Panc1 (cell line): ENCODE measurements at regions not wholly inside any gene's neighbourhood (a gene's known extent, or its start where the extent isn't known, plus 50 kb on each side); places are given as distances from the start of the nearest gene placed in this dataset.

Experiments
- ATAC-seq: fragments of 200-7000 bp; cut with Tn5 transposase; 2 replicates; pipeline ENCODE4 v1.9.1; 2020; ENCODE audit warnings: mild to moderate bottlenecking, moderate library complexity
- BruUV-seq: library from RNA; stranded (reverse); fragments of 400-500 nt; replicated peaks from 2 replicates; lab custom pipeline; 2021; lab: Mats Ljungman, UMichigan
- CTCF ChIA-PET: fragments of 300-600 bp; sonication (Branson Sonifier 250); formaldehyde crosslinking; loops from one replicate; lab custom pipeline; 2022; ENCODE audit warnings: antibody characterized with exemption; lab: Charles Lee
- POLR2A ChIA-PET: fragments of 300-600 bp; sonication (Branson Sonifier 250); formaldehyde crosslinking; loops from one replicate; lab custom pipeline; 2022; ENCODE audit warnings: antibody characterized with exemption; lab: Charles Lee
- DNase-seq: peaks from one replicate; pipeline ENCODE4 v3.0.0-alpha.2; 2010; ENCODE audit warnings: low read depth, low spot score
- H3K27ac ChIP-seq: 2 replicates; pipeline ENCODE4 v1.5.1; 2011; ENCODE audit warnings: mild to moderate bottlenecking, low read length, inconsistent platforms
- H3K27me3 ChIP-seq: fragments of 200-500 bp; sonication (Bioruptor generic); 2 replicates; pipeline ENCODE4 v1.6.0; 2014; ENCODE audit warnings: low read length, inconsistent platforms; ENCODE audit not compliant: control insufficient read depth, insufficient read depth
- H3K36me3 ChIP-seq: fragments of 200-500 bp; sonication (Bioruptor generic); 2 replicates; pipeline ENCODE4 v1.5.1; 2014; ENCODE audit warnings: inconsistent platforms, mild to moderate bottlenecking, low read length, moderate library complexity; ENCODE audit not compliant: control insufficient read depth, insufficient read depth
- H3K4me1 ChIP-seq: 2 replicates; pipeline ENCODE4 v1.5.1; 2011; ENCODE audit warnings: inconsistent platforms, mild to moderate bottlenecking, low read length, moderate library complexity; ENCODE audit not compliant: control insufficient read depth, insufficient read depth
- H3K4me3 ChIP-seq, 2 experiments: 2 replicates each; pipeline ENCODE4 v1.5.1; 2011 to 2012; ENCODE audit warnings: low read depth in 2 of 2, low read length in 2 of 2, mild to moderate bottlenecking in 2 of 2, inconsistent platforms in 1 of 2, moderate library complexity in 1 of 2
- H3K9me3 ChIP-seq: fragments of 200-500 bp; sonication (Bioruptor generic); 2 replicates; pipeline ENCODE4 v1.5.1; 2014; ENCODE audit warnings: low read depth, mild to moderate bottlenecking, inconsistent platforms, low read length, moderate library complexity; ENCODE audit not compliant: control insufficient read depth, insufficient read depth
- POLR2AphosphoS5 ChIP-seq: IDR thresholded peaks from 2 replicates; pipeline ENCODE4 v1.6.1; 2012; ENCODE audit warnings: mild to moderate bottlenecking, low read depth, low read length, moderate library complexity
- SIN3A ChIP-seq: IDR thresholded peaks from 2 replicates; pipeline ENCODE4 v1.6.1; 2012; ENCODE audit warnings: low read depth, mild to moderate bottlenecking, low read length, moderate library complexity, borderline replicate concordance; ENCODE audit not compliant: insufficient read depth
- TCF7L2 ChIP-seq: IDR thresholded peaks from 2 replicates; pipeline ENCODE4 v1.6.1; 2011; ENCODE audit warnings: mild to moderate bottlenecking, low read depth, low read length, inconsistent platforms
- in situ Hi-C: cut with HindIII; loops from 2 replicates; pipeline ENCODE4 v1.10.0; 2016; ENCODE audit warnings: low sequenced_read_pairs, low pct_unique_long_range_greater_than_20kb
- intact Hi-C: fragments of 100-400 bp; cut with micrococcal nuclease; formaldehyde crosslinking; loops from one replicate; pipeline ENCODE4 v1.10.0; 2022; ENCODE audit not compliant: unreplicated experiment
- TF ChIP-seq, protein P1 (sequence below), 2 experiments: IDR thresholded peaks; 2 replicates each; pipeline ENCODE4 v1.6.1; 2011 to 2012; ENCODE audit warnings: low read depth in 2 of 2, control low read depth in 1 of 2, low read length in 1 of 2, mild to moderate bottlenecking in 1 of 2, moderate library complexity in 1 of 2; ENCODE audit not compliant: insufficient read depth in 1 of 2
- TF ChIP-seq, protein P2 (sequence below): fragments of 450-650 bp; IDR thresholded peaks from 2 replicates; pipeline ENCODE4 v1.5.1; 2017; ENCODE audit warnings: mild to moderate bottlenecking

DNA sequence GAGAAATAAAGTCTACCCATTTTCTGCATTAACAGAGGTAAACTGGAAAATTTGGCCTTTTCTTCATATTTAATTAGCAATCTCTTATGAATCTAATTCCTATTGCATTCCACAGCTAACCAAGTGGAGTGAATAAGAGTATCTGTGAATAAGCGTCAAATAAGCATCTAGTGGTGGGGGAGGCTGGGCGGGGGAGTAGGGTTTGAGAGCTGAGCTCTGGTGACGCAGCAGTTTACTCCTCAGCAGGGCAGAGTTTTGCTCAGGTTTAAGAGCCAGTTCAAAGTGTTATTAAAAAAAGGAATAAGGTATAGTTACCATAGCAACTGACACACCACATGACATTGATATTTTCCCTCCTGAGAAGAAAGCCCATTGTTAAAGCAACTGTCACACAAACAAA lies 1346.8 kb upstream of the CELF2 start:
- DNase-seq (no peak), ATAC-seq (no peak)
- no peaks in the 10 kb centered on the region for H3K4me1 ChIP-seq
- TF ChIP-seq, protein P1, sequence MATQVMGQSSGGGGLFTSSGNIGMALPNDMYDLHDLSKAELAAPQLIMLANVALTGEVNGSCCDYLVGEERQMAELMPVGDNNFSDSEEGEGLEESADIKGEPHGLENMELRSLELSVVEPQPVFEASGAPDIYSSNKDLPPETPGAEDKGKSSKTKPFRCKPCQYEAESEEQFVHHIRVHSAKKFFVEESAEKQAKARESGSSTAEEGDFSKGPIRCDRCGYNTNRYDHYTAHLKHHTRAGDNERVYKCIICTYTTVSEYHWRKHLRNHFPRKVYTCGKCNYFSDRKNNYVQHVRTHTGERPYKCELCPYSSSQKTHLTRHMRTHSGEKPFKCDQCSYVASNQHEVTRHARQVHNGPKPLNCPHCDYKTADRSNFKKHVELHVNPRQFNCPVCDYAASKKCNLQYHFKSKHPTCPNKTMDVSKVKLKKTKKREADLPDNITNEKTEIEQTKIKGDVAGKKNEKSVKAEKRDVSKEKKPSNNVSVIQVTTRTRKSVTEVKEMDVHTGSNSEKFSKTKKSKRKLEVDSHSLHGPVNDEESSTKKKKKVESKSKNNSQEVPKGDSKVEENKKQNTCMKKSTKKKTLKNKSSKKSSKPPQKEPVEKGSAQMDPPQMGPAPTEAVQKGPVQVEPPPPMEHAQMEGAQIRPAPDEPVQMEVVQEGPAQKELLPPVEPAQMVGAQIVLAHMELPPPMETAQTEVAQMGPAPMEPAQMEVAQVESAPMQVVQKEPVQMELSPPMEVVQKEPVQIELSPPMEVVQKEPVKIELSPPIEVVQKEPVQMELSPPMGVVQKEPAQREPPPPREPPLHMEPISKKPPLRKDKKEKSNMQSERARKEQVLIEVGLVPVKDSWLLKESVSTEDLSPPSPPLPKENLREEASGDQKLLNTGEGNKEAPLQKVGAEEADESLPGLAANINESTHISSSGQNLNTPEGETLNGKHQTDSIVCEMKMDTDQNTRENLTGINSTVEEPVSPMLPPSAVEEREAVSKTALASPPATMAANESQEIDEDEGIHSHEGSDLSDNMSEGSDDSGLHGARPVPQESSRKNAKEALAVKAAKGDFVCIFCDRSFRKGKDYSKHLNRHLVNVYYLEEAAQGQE (IDR thresholded peaks at IDR 0.05; ENCODE audit: insufficient read depth in 1 of 2, low read depth in 2 of 2, low read length in 1 of 2), result no peak
- TF ChIP-seq SIN3A, result no peak
- TF ChIP-seq TCF7L2, result no peak
- TF ChIP-seq POLR2AphosphoS5, result no peak
- no peaks in the 10 kb centered on the region for H3K27me3 ChIP-seq
- ChIA-PET CTCF (no interaction called here), POLR2A (no interaction called here)
- no peaks in the 10 kb centered on the region for H3K36me3 ChIP-seq
- no TSS peak for BruUV-seq
- H3K27ac ChIP-seq, result no peak overlapping the region
- in situ Hi-C loops (no loop called here), intact Hi-C loops (no loop called here)
- H3K9me3 ChIP-seq, result no peaks in the 10 kb centered on the region
- no peak overlapping the region for H3K4me3 ChIP-seq

DNA sequence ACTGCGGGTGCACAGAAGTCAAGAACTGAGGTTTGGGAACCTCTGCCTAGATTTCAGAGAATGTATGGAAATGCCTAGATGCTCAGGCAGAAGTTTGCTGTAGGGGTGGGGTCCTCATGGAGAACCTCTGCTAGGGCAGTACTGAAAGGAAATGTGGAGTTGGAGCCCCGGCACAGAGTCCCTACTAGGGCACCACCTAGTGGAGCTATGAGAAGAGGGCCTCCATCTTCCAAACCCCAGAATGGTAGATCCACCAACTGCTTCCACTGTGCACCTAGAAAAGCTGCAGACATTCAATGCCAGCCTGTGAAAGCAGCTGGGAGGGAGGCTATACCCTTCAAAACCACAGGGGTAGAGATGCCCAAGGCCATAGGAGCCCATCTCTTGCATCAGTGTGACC lies 1336.0 kb upstream of the CELF2 start:
- POLR2A ChIA-PET, result no interaction called here
- Histone ChIP-seq H3K4me3 (no peak overlapping the region), H3K27me3 (no peaks in the 10 kb centered on the region), H3K36me3 (no peaks in the 10 kb centered on the region), H3K4me1 (no peaks in the 10 kb centered on the region), H3K27ac (no peak overlapping the region), H3K9me3 (no peaks in the 10 kb centered on the region)
- BruUV-seq, result no TSS peak
- DNase-seq (no peak), ATAC-seq (no peak)
- CTCF ChIA-PET, result no interaction called here
- TF ChIP-seq TCF7L2 (no peak), POLR2AphosphoS5 (no peak), SIN3A (no peak)
- TF ChIP-seq, protein P2, sequence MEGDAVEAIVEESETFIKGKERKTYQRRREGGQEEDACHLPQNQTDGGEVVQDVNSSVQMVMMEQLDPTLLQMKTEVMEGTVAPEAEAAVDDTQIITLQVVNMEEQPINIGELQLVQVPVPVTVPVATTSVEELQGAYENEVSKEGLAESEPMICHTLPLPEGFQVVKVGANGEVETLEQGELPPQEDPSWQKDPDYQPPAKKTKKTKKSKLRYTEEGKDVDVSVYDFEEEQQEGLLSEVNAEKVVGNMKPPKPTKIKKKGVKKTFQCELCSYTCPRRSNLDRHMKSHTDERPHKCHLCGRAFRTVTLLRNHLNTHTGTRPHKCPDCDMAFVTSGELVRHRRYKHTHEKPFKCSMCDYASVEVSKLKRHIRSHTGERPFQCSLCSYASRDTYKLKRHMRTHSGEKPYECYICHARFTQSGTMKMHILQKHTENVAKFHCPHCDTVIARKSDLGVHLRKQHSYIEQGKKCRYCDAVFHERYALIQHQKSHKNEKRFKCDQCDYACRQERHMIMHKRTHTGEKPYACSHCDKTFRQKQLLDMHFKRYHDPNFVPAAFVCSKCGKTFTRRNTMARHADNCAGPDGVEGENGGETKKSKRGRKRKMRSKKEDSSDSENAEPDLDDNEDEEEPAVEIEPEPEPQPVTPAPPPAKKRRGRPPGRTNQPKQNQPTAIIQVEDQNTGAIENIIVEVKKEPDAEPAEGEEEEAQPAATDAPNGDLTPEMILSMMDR, result no peak
- TF ChIP-seq, protein P1 (IDR thresholded peaks at IDR 0.05; ENCODE audit: insufficient read depth in 1 of 2, low read depth in 2 of 2, low read length in 1 of 2), result no peak
- in situ Hi-C loops, result no loop called here
- intact Hi-C loops, result no loop called here
